ENCODE measurements at regions not wholly inside any gene's neighbourhood (a gene's known extent, or its start where the extent isn't known, plus 50 kb on each side); places are given as distances from the start of the nearest gene placed in this dataset.

- no peak overlapping the region for H3K4me3 ChIP-seq (ENCODE audit: low read depth in 2 of 2, low read length in 1 of 2)
- no peaks in the 10 kb centered on the region for H3K9me2 ChIP-seq
- DNase-seq = no peak
- H3K9me3 ChIP-seq = no peaks in the 10 kb centered on the region
- H3K79me2 ChIP-seq (ENCODE audit: insufficient read depth) = no peaks in the 10 kb centered on the region
- H4K20me1 ChIP-seq (ENCODE audit: insufficient read depth) = no peaks in the 10 kb centered on the region
- ChIA-PET POLR2A (no interaction called here), CTCF (no interaction called here)
- no peaks in the 10 kb centered on the region for H3F3A ChIP-seq (replicated peaks; ENCODE audit: insufficient read depth)
- no peak overlapping the region for H3K27ac ChIP-seq (ENCODE audit: low read depth in 2 of 2, low read length in 1 of 2)
- no peaks in the 10 kb centered on the region for H3K27me3 ChIP-seq (ENCODE audit: insufficient read depth)
- H3K9ac ChIP-seq = no peak overlapping the region
- H3K4me1 ChIP-seq (ENCODE audit: control insufficient read depth in 1 of 2, insufficient read depth in 2 of 2, low read depth in 1 of 2, low read length in 1 of 2) = no peaks in the 10 kb centered on the region
- H3K4me2 ChIP-seq = no peak overlapping the region
- H3K36me3 ChIP-seq (replicated peaks in 1 of 2; ENCODE audit: control insufficient read depth in 1 of 2, insufficient read depth in 2 of 2, low read length in 1 of 2) = no peaks in the 10 kb centered on the region
- no peak for TF ChIP-seq TAF1 (IDR thresholded peaks at IDR 0.05; ENCODE audit: borderline replicate concordance, low read depth, low read length)
- H2AFZ ChIP-seq (ENCODE audit: low read depth) = no peak overlapping the region
- WGBS (ENCODE audit: low lambda C conversion rate) = under 1% methylated on average over 4 of the region's 4 CpGs
These were observed 216.9 kb upstream of the SAMSN1 start for GRCh38 chr21:14762734-14763694.

DNA sequence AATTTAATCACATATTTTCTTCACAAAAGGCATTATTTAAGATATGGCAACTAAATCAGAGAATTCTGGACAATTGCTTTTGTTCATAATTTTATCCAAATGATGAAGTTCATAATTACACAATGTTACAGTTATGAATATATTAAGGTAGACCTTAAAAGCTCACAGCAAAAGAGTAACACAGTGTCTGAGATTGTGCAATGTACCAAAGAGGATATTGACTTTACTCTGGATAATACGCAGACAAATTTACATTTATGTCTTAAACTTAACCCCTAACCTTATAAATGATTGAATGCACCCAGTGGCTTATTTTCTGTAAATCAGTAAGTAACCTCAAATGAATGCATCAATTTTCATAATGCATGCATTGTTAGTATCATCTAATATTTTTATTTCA lies 216.2 kb upstream of the SAMSN1 start:
- no peak overlapping the region for H3K4me3 ChIP-seq (ENCODE audit: low read depth in 2 of 2, low read length in 1 of 2)
- H3K4me2 ChIP-seq = no peak overlapping the region
- DNase-seq = no peak
- no peaks in the 10 kb centered on the region for H3K79me2 ChIP-seq (ENCODE audit: insufficient read depth)
- no peak overlapping the region for H2AFZ ChIP-seq (ENCODE audit: low read depth)
- H3K4me1 ChIP-seq (ENCODE audit: control insufficient read depth in 1 of 2, insufficient read depth in 2 of 2, low read depth in 1 of 2, low read length in 1 of 2) = no peaks in the 10 kb centered on the region
- no peak overlapping the region for H3K9ac ChIP-seq
- ChIA-PET POLR2A (no interaction called here), CTCF (no interaction called here)
- no peaks in the 10 kb centered on the region for H3K36me3 ChIP-seq (replicated peaks in 1 of 2; ENCODE audit: control insufficient read depth in 1 of 2, insufficient read depth in 2 of 2, low read length in 1 of 2)
- 17% methylated on average over 1 of the region's 1 CpG for WGBS (ENCODE audit: low lambda C conversion rate)
- H3K27ac ChIP-seq (ENCODE audit: low read depth in 2 of 2, low read length in 1 of 2) = no peak overlapping the region
- no peak for TF ChIP-seq USF1 (IDR thresholded peaks at IDR 0.05; ENCODE audit: borderline replicate concordance, low read depth)
- TF ChIP-seq NFIC (IDR thresholded peaks at IDR 0.05; ENCODE audit: borderline replicate concordance) = no peak
- no peak for TF ChIP-seq RXRA (IDR thresholded peaks at IDR 0.05; ENCODE audit: borderline replicate concordance, low read depth)
- TF ChIP-seq MXI1 (IDR thresholded peaks at IDR 0.05; ENCODE audit: low read depth, low read length) = no peak
- no peak for TF ChIP-seq PBX3 (IDR thresholded peaks at IDR 0.05)
- no peak for TF ChIP-seq TAF1 (IDR thresholded peaks at IDR 0.05; ENCODE audit: borderline replicate concordance, low read depth, low read length)
- TF ChIP-seq GATA2 (CRISPR knock-in tag; IDR thresholded peaks at IDR 0.05) = no peak
- no peak for TF ChIP-seq TCF12 (IDR thresholded peaks at IDR 0.05)
- no peak for TF ChIP-seq MEF2A (IDR thresholded peaks at IDR 0.05; ENCODE audit: borderline replicate concordance, low read depth)
- TF ChIP-seq CHD2 (IDR thresholded peaks at IDR 0.05; ENCODE audit: low read length, partially characterized antibody) = no peak
- no peak for TF ChIP-seq NRF1 (IDR thresholded peaks at IDR 0.05; ENCODE audit: low read depth, low read length)
- TF ChIP-seq POLR2AphosphoS5 (IDR thresholded peaks at IDR 0.05; ENCODE audit: low read depth, low read length) = no peak
- no peak for TF ChIP-seq FOXM1 (IDR thresholded peaks at IDR 0.05; ENCODE audit: low read depth)
- TF ChIP-seq, protein P1, sequence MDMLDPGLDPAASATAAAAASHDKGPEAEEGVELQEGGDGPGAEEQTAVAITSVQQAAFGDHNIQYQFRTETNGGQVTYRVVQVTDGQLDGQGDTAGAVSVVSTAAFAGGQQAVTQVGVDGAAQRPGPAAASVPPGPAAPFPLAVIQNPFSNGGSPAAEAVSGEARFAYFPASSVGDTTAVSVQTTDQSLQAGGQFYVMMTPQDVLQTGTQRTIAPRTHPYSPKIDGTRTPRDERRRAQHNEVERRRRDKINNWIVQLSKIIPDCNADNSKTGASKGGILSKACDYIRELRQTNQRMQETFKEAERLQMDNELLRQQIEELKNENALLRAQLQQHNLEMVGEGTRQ (IDR thresholded peaks at IDR 0.05; ENCODE audit: borderline replicate concordance, low read depth, low read length) = no peak
- no peak for TF ChIP-seq IRF3 (IDR thresholded peaks at IDR 0.05; ENCODE audit: low read depth, low read length)
- TF ChIP-seq GABPA (IDR thresholded peaks at IDR 0.05; ENCODE audit: low read depth) = no peak
- TF ChIP-seq EZH2phosphoT487 (IDR thresholded peaks at IDR 0.05; ENCODE audit: borderline replicate concordance, low read depth) = no peak
- TF ChIP-seq EP300 (IDR thresholded peaks at IDR 0.05; ENCODE audit: borderline replicate concordance in 1 of 2, low read depth in 1 of 2, low read length in 1 of 2) = no peak
- TF ChIP-seq, protein P2, sequence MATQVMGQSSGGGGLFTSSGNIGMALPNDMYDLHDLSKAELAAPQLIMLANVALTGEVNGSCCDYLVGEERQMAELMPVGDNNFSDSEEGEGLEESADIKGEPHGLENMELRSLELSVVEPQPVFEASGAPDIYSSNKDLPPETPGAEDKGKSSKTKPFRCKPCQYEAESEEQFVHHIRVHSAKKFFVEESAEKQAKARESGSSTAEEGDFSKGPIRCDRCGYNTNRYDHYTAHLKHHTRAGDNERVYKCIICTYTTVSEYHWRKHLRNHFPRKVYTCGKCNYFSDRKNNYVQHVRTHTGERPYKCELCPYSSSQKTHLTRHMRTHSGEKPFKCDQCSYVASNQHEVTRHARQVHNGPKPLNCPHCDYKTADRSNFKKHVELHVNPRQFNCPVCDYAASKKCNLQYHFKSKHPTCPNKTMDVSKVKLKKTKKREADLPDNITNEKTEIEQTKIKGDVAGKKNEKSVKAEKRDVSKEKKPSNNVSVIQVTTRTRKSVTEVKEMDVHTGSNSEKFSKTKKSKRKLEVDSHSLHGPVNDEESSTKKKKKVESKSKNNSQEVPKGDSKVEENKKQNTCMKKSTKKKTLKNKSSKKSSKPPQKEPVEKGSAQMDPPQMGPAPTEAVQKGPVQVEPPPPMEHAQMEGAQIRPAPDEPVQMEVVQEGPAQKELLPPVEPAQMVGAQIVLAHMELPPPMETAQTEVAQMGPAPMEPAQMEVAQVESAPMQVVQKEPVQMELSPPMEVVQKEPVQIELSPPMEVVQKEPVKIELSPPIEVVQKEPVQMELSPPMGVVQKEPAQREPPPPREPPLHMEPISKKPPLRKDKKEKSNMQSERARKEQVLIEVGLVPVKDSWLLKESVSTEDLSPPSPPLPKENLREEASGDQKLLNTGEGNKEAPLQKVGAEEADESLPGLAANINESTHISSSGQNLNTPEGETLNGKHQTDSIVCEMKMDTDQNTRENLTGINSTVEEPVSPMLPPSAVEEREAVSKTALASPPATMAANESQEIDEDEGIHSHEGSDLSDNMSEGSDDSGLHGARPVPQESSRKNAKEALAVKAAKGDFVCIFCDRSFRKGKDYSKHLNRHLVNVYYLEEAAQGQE (IDR thresholded peaks at IDR 0.05; ENCODE audit: low read depth, low read length) = no peak
- H4K20me1 ChIP-seq (ENCODE audit: insufficient read depth) = no peaks in the 10 kb centered on the region
- no peaks in the 10 kb centered on the region for H3F3A ChIP-seq (replicated peaks; ENCODE audit: insufficient read depth)
- no peaks in the 10 kb centered on the region for H3K9me2 ChIP-seq
- no peaks in the 10 kb centered on the region for H3K9me3 ChIP-seq
- H3K27me3 ChIP-seq (ENCODE audit: insufficient read depth) = no peaks in the 10 kb centered on the region

Measured in SK-N-SH (cell line).